Neuronal stem cell (in vitro differentiated cells): ENCODE measurements at regions not wholly inside any gene's neighbourhood (a gene's known extent, or its start where the extent isn't known, plus 50 kb on each side); places are given as distances from the start of the nearest gene placed in this dataset.

ENCODE experiments used
- DNase-seq: peaks from one replicate; pipeline ENCODE4 v3.0.0-alpha.2; 2013; ENCODE audit warnings: low spot score
- H2AFZ ChIP-seq: one replicate; pipeline ENCODE4 v1.6.1; 2013; ENCODE audit warnings: mild to moderate bottlenecking, low read length, inconsistent platforms
- H2AK5ac ChIP-seq: 2 replicates; pipeline ENCODE4 v1.6.1; 2013; ENCODE audit warnings: low read depth, mild to moderate bottlenecking, inconsistent platforms, low read length, moderate library complexity, mixed read lengths
- H2BK120ac ChIP-seq: 2 replicates; pipeline ENCODE4 v1.6.1; 2013; ENCODE audit warnings: low read depth, mild to moderate bottlenecking, inconsistent platforms, low read length, moderate library complexity, mixed read lengths
- H2BK12ac ChIP-seq: one replicate; pipeline ENCODE4 v1.6.1; 2013; ENCODE audit warnings: low read length, inconsistent platforms
- H2BK15ac ChIP-seq: 2 replicates; pipeline ENCODE4 v1.6.1; 2013; ENCODE audit warnings: mild to moderate bottlenecking, low read length, inconsistent platforms, mixed read lengths
- H2BK5ac ChIP-seq: one replicate; pipeline ENCODE4 v1.6.1; 2013; ENCODE audit warnings: inconsistent platforms, mild to moderate bottlenecking, low read length, moderate library complexity
- H3K14ac ChIP-seq: one replicate; pipeline ENCODE4 v1.6.1; 2013; ENCODE audit warnings: low read length, inconsistent platforms
- H3K18ac ChIP-seq: 2 replicates; pipeline ENCODE4 v1.6.1; 2013; ENCODE audit warnings: low read length, inconsistent platforms
- H3K23ac ChIP-seq: 2 replicates; pipeline ENCODE4 v1.6.1; 2013; ENCODE audit warnings: low read depth, mild to moderate bottlenecking, mixed read lengths, low read length, inconsistent platforms; ENCODE audit not compliant: poor library complexity
- H3K27ac ChIP-seq: replicated peaks from 3 replicates; pipeline ENCODE4 v1.5.1; 2013; ENCODE audit warnings: low read length, inconsistent platforms
- H3K27me3 ChIP-seq, 3 experiments: 2 replicates each; pipeline ENCODE4 v1.6.1; 2013; ENCODE audit warnings: low read length in 3 of 3, mild to moderate bottlenecking in 2 of 3, inconsistent platforms in 1 of 3, low read depth in 1 of 3, mixed read lengths in 1 of 3, moderate library complexity in 1 of 3; ENCODE audit not compliant: control insufficient read depth in 3 of 3, insufficient read depth in 3 of 3
- H3K36me3 ChIP-seq, 2 donors: replicated peaks in 1 of 2; 2 replicates each; pipeline ENCODE4 v1.6.1; 2013; ENCODE audit warnings: low read length in 2 of 2; ENCODE audit not compliant: control insufficient read depth in 2 of 2, insufficient read depth in 2 of 2
- H3K4ac ChIP-seq: 2 replicates; pipeline ENCODE4 v1.6.1; 2013; ENCODE audit warnings: inconsistent platforms, mild to moderate bottlenecking, low read length, moderate library complexity
- H3K4me1 ChIP-seq, 2 donors: 1 replicate in 1 of 2; 2 replicates in 1 of 2; pipeline ENCODE4 v1.6.1; 2013; ENCODE audit warnings: low read length in 2 of 2, low read depth in 1 of 2; ENCODE audit not compliant: control insufficient read depth in 2 of 2, insufficient read depth in 1 of 2
- H3K4me2 ChIP-seq: one replicate; pipeline ENCODE4 v1.6.1; 2013; ENCODE audit warnings: mild to moderate bottlenecking, low read length, inconsistent platforms; ENCODE audit not compliant: insufficient read depth, poor library complexity, severe bottlenecking
- H3K4me3 ChIP-seq, 2 donors: 2 replicates each; pipeline ENCODE4 v1.5.1; 2013; ENCODE audit warnings: low read length in 2 of 2, mild to moderate bottlenecking in 2 of 2, inconsistent platforms in 1 of 2, moderate library complexity in 1 of 2
- H3K79me1 ChIP-seq: one replicate; pipeline ENCODE4 v1.6.1; 2013; ENCODE audit warnings: low read depth, mild to moderate bottlenecking, inconsistent platforms, low read length, moderate library complexity
- H3K9ac ChIP-seq: one replicate; pipeline ENCODE4 v1.6.1; 2013; ENCODE audit warnings: mild to moderate bottlenecking, low read depth, low read length, inconsistent platforms; ENCODE audit not compliant: poor library complexity
- H3K9me3 ChIP-seq, 2 donors: replicated peaks in 1 of 2; 2 replicates each; pipeline versions ENCODE3 to v1.6.1; 2013; ENCODE audit warnings: low read length in 2 of 2, mild to moderate bottlenecking in 2 of 2, inconsistent platforms in 1 of 2, low read depth in 1 of 2, mixed read lengths in 1 of 2, moderate library complexity in 1 of 2; ENCODE audit not compliant: control insufficient read depth in 2 of 2, insufficient read depth in 1 of 2
- H4K8ac ChIP-seq: one replicate; pipeline ENCODE4 v1.6.1; 2013; ENCODE audit warnings: low read depth, mild to moderate bottlenecking, inconsistent platforms, low read length, moderate library complexity
- H4K91ac ChIP-seq: one replicate; pipeline ENCODE4 v1.6.1; 2013; ENCODE audit warnings: low read length, low read depth, mild to moderate bottlenecking, inconsistent platforms; ENCODE audit not compliant: poor library complexity
- WGBS, 2 donors: extraction: QIAGEN DNeasy Blood & Tissue Kit; methylation state at CpG; one replicate each; pipeline ENCODE4 v1.1.7; 2013; ENCODE audit warnings: missing lambda C conversion rate in 2 of 2, mixed read lengths in 1 of 2; ENCODE audit not compliant: insufficient read length in 2 of 2, insufficient replicate concordance in 1 of 2; ENCODE audit errors: extremely low coverage in 2 of 2; 5-methylcytosine and 5-hydroxymethylcytosine counted together

- DNase-seq = no peak
- no peak overlapping the region for H2AFZ ChIP-seq
- peak overlapping the region; percentile 27 for H2BK5ac ChIP-seq
- no peak overlapping the region for H3K27ac ChIP-seq
- peaks cover 8 to 9% of the 10 kb centered on the region in 2 donors for H3K4me1 ChIP-seq
- H2BK120ac ChIP-seq = peak overlapping the region; percentile 55
- peak overlapping the region; percentile 70 for H3K18ac ChIP-seq
- no peak overlapping the region for H3K4ac ChIP-seq
- H3K27me3 ChIP-seq = no peaks in the 10 kb centered on the region
- peaks cover 0 to 2% of the 10 kb centered on the region in 2 donors for H3K9me3 ChIP-seq
- H3K23ac ChIP-seq = no peak overlapping the region
- no CpG with 5 or more reads among the region's 19 CpGs for WGBS, 2 donors
- H3K4me3 ChIP-seq = no peak overlapping the region
- no peaks in the 10 kb centered on the region for H3K79me1 ChIP-seq
- peak overlapping the region; percentile 78 for H2BK12ac ChIP-seq
- H2BK15ac ChIP-seq = peak overlapping the region; percentile 83
- H3K9ac ChIP-seq = no peak overlapping the region
- H4K8ac ChIP-seq = no peak overlapping the region
- H3K36me3 ChIP-seq = no peaks in the 10 kb centered on the region
- H3K14ac ChIP-seq = no peak overlapping the region
- H2AK5ac ChIP-seq = peak overlapping the region; percentile 59
- no peak overlapping the region for H4K91ac ChIP-seq
- H3K4me2 ChIP-seq = no peak overlapping the region
These were observed 192.5 kb downstream of the NDUFA10 start for GRCh38 chr2:239832490-239833268.

DNA sequence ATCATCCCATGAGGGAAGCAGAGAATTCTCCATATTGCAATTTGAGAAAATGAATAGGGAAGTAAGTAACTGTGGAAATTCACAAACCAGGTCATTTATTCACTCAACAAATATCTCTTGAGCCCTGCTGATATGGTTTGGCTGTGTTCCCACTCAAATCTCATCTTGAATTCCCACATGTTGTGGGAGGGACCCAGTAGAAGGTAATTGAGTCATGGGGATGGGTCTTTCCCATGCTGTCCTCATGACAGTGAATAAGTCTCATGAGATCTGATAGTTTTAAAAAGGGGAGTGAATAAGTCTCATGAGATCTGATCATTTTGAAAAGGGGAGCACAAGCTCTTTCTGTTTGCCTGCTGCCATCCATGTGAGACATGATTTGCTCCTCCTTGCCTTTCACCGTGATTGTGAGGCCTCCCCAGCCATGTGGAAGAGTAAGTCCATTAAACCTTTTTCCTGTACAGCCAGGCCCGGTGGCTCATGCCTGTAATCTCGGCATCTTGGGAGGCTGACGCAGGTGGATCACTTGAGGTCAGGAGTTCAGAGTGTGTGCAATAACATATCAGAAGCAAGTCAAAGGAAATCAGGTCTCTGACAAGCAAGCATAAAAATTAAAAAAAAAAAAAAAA, 193.2 kb downstream of the NDUFA10 start:
- no peak overlapping the region for H2AK5ac ChIP-seq
- WGBS, 2 donors = no CpG with 5 or more reads among the region's 4 CpGs
- no peak overlapping the region for H3K18ac ChIP-seq
- no peak for DNase-seq
- H3K79me1 ChIP-seq = no peaks in the 10 kb centered on the region
- H3K9me3 ChIP-seq = peaks cover 0 to 2% of the 10 kb centered on the region in 2 donors
- H3K14ac ChIP-seq = no peak overlapping the region
- peak overlapping the region; percentile 83 for H2BK15ac ChIP-seq
- H3K27ac ChIP-seq = no peak overlapping the region
- no peak overlapping the region for H3K9ac ChIP-seq
- H3K4ac ChIP-seq = no peak overlapping the region
- no peaks in the 10 kb centered on the region for H3K36me3 ChIP-seq
- no peak overlapping the region for H2BK12ac ChIP-seq
- H2BK120ac ChIP-seq = no peak overlapping the region
- no peak overlapping the region for H4K8ac ChIP-seq
- H3K4me1 ChIP-seq = peaks cover 8 to 9% of the 10 kb centered on the region in 2 donors
- no peak overlapping the region for H3K23ac ChIP-seq
- no peak overlapping the region for H4K91ac ChIP-seq
- H3K4me3 ChIP-seq = no peak overlapping the region
- H3K4me2 ChIP-seq = no peak overlapping the region
- H2AFZ ChIP-seq = no peak overlapping the region
- no peaks in the 10 kb centered on the region for H3K27me3 ChIP-seq
- H2BK5ac ChIP-seq = peak overlapping the region; percentile 27

DNA sequence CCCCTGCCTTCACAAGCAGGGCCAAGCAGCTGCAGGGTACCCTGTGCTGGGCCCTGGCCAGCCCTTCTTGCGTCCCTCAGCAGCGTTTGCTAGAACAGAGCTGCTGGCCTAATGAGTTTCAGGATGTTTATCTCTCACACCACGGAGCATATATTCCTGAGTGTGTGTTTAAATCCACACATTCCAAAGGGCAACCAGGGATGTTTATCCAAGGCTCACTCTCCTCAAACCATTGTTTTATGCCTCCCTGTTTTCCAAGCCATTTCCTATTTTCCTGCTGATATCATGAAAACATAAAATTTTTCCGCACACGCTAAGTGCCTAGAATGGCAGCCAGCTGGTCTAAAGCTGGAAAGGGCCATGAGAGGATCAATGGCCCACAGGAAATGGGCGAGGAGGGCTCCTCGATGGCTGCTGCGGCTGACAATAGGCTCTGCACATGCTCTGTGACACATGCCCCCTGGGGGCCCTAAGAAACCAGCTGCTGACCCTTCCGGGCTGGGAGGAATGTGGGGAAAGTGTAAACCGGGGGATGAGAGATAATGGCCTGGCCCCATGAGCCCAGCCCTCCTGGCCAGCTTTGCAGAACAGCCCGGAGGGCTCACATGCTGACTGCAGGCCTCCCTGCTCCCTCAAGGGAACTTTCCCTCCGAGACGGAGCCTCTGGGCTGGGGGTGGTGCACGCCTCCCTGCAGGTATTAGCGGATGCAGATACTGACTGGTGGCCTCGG, 194.0 kb downstream of the NDUFA10 start:
- Histone ChIP-seq H3K18ac (peak overlapping the region; percentile 69), H2AK5ac (peak overlapping the region; percentile 64), H3K4me1 (peaks cover 8 to 9% of the 10 kb centered on the region in 2 donors), H2AFZ (peak overlapping the region; percentile 80), H3K9ac (peak overlapping the region; percentile 74), H3K23ac (no peak overlapping the region), H4K91ac (peak overlapping the region; percentile 38), H3K27ac (no peak overlapping the region), H2BK5ac (no peak overlapping the region), H2BK15ac (peak overlapping the region; percentile 45), H3K36me3 (no peaks in the 10 kb centered on the region), H2BK12ac (no peak overlapping the region), H3K14ac (no peak overlapping the region), H3K27me3 (no peaks in the 10 kb centered on the region), H2BK120ac (no peak overlapping the region), H3K4ac (no peak overlapping the region), H3K4me2 (no peak overlapping the region), H4K8ac (no peak overlapping the region), H3K79me1 (no peaks in the 10 kb centered on the region), H3K4me3 (no peak overlapping the region), H3K9me3 (peaks cover 0 to 2% of the 10 kb centered on the region in 2 donors)
- no CpG with 5 or more reads among the region's 16 CpGs for WGBS, 2 donors
- DNase-seq = peak; percentile 8
